Lung microvascular endothelial cell (primary cell): ENCODE measurements at regions not wholly inside any gene's neighbourhood (a gene's known extent, or its start where the extent isn't known, plus 50 kb on each side); places are given as distances from the start of the nearest gene placed in this dataset.
"Not testable (repeated sequence)": the region's sequence is repeated elsewhere in the genome, so short reads cannot be mapped to it uniquely, and the experiment has no call there.

Experiments
- DNase-seq, 2 donors: peaks; one replicate each; pipeline versions ENCODE4 v3.0.0 to v3.0.0-alpha.2; 2010; ENCODE audit warnings: low read depth in 2 of 2

DNA sequence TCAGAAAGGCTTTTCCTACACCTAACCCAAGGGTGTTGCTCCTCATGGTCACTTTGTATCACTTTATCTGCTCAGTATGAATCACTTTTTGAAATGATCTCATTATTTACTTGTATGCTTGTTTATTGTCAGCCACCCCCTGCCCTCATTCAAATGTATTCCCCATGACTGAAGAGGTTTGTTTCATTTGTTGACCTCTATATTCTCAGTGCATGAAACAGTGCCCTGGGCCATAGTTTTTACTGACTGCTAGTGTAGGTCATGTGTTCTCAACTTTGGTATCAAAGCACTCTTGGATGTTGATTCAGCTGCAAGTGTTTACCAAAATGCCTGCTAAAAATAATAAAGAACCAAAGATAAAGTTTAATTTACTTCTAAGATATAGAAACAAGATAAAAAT is 381.7 kb upstream of the ARPP21 start:
- DNase-seq: no peak

DNA sequence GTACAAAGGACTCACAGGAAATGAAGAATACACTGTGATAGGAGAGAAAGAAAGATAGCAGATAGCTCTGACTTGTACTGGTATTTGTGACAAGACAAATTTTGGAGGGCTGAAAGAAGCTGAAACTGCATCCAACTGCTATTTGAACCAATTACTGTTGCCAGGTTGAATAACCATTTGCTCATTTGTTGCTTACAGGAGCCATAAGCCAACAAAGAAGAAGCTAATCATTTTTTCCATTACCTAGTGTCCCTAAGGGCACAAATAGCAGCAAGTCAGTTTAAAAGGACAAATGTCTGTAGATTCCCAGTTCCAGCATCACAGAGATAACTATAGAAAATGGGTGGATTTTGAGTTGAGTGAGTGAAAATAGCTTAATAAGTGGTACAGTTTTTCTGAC is 376.9 kb upstream of the ARPP21 start:
- DNase-seq: no peak

DNA sequence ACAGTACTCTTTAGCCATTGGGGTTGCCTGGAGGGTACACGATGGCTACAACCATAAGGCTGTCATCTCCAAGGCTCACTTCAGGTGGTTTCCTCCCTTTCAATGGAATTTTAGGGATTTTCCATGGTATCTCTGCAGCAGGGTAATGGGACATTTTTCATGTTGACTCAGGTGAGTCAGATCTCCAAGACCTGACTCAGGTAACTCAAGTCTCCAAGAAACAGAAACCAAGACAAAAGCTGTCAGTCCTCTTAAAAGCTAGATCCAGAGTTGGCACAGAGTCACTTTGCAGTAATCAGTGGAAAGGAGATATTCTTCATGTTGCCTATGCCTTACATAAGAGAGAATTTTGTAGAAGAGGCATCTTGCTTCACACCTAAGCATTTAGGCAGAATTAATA is 375.8 kb upstream of the ARPP21 start:
- DNase-seq: no peak

DNA sequence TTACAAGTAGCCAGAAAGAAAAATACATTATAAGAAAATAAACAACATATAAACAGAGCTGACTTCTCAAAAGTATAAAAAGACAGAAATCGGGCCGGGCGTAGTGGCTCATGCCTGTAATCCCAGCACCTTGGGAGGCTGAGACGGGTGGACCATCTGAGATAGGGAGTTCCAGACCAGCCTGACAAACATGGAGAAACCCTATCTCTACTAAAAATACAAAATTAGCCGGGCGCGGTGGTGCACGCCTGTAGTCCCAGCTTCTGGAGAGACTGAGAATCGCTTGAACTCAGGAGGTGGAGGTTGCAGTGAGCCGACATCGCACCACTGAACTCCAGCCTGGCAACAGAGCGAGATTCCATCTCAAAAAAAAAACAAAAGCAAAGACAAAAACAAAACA is 373.3 kb upstream of the ARPP21 start:
- not testable (repeated sequence) for DNase-seq

DNA sequence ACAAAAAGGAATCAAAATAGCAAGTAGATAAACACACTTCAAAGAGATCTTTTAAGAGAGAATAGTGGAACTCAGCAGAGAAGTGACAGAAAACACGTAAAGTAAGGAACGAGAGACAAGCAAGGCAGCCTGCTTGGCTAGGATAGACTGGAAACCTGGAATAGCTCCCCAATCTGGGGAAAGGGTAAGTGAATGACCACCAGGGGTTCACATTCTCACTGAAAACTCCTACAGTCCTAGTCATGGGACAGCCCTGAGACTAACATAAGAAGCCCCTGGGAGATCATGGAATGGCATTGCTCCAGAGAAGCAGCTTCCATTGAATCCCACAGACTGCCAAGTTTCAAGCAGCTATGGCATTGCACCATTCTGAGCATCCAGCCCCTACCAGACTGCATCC is 363.6 kb upstream of the ARPP21 start:
- DNase-seq: no peak

DNA sequence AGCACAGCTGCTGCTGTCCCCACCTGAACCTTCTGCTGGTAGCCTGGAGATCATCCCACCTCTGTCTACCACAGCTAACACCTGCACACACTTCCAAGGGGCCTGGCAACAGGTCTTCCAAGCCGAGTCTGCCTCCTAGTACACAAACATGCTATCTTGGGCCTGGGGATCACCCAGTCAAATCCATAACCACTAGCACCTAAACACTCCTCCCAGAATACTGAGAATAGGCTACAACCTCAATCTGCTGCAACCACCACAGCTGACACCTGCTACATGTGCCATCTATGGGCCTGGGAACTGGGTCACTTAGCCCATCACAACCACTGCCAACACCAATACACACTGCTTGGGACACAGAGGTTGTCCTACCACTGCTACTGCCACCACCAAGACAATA is 362.8 kb upstream of the ARPP21 start:
- DNase-seq: no peak

DNA sequence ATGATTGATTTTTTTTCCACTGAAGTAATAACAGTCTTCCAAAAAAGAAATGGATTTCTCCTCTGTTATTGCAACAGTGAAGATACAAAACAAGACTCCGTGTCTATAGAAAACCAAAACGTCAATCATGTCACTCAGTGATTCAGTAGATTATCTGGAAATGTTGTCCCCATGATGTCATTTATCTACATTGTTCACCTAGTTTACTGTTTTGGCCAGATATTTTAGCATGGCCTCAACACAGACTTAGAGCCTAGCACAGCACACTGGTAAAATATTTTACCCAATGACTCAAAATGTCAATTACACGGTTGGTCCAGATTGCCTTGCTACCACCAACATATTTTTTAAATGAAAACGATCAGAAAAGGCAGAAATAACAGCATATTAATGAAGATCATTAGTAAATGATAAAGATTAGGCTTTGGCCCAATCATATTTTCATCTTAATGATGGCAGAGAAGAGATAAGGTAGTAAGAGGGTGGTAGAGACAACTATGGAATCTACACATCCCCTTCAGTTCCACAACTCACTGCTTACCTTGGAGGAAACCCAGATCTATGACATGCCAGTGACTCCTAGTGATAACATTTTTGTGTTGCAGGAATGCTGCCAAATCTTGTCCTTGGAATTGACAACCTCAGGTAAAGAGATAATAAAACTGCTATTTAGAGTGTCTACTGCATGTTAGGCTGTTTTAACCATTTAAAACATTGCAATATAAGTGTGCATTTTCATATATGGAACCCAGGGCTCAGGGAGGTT is 347.7 kb upstream of the ARPP21 start:
- DNase-seq: peak in 1 of 2 donors; percentile 3

DNA sequence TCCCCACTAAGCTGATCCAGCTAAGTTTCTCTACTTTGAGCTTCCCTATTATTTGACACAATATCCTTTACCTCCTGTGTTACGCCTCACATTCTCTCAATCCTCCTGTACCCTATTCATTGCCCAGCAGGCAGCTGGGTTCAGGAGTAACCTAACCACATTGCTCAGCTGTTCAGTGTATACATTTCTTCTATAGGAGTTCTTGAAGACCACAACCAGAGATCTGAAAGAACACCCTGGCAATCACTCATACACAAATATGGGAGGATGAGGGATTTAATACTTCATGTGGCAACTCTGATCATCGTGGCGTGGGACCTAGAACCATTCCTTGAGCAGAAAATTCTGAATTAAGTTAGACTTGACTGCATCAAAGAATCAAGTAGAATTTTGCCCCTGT is 346.8 kb upstream of the ARPP21 start:
- no peak for DNase-seq

DNA sequence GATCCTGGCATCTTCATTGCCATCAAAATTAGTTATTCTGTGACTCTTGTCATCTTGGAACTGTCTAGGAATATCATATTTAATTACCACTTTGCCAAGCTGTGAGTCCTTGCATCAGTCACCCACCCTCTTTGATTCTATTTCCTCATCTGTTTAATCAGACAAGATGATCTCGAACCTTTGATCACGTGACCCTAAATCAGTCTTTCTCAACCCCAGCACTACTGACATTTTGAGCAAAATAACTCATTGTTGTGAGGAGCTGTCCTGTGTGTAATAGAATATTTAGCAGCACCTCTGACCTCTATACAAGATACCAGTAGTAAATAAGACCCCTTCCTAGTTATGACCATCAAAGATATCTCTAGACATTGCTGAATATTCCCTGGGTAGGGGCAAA is 343.4 kb upstream of the ARPP21 start:
- no peak for DNase-seq

DNA sequence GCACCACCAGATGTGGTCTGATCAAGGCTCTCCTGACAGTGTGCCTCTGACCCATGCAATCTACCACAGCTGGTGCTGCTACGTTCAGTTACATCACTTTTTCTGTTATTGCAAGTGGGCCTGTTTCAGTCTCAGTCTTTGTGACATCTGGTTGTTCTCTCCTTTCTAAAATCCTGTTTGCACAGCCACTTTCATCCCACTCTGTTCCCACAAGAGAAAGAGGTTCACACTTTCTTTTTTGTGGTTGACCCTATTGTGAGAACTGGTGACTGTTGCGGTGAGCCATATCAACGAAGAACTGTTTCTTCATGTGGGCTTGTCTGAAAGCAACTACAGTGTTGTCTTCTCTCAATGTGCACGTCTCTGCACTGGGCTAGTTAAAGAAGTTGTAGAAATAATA is 342.8 kb upstream of the ARPP21 start:
- no peak for DNase-seq

DNA sequence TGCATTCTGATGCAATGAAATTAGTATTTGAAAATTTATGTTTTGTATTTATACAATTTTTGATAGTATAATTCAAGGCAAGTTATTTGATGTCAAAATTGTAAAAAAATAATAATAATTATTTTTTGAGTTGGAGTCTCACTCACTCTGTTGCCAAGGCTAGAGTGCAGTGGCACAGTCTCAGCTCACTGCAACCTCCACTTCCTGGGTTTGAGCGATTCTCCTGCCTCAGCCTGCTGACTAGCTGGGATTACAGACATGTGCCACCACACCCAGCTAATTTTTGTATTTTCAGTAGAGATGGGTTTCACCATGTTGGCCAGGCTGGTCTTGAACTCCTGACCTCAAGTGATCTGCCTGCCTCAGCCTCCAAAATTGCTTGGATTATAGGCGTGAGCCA is 342.4 kb upstream of the ARPP21 start:
- not testable (repeated sequence) for DNase-seq

DNA sequence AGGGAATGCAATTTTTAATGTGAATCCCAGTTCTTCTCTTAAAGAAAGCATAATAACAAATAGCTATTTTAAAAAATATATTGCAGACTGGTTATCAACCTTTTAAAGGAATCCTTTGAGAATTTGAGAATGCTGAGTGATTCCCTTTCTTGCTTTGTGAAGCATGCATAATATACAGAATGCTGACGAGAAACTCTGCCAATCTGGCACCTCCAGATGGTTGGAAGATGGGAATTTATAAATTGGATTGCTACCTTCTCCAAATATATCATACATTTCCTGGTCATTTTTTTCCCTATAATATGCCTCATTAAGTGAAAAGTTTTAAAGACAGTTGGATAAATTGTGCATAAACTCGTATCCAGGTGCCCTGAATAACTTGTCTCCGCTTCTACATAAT is 333.9 kb upstream of the ARPP21 start:
- no peak for DNase-seq

DNA sequence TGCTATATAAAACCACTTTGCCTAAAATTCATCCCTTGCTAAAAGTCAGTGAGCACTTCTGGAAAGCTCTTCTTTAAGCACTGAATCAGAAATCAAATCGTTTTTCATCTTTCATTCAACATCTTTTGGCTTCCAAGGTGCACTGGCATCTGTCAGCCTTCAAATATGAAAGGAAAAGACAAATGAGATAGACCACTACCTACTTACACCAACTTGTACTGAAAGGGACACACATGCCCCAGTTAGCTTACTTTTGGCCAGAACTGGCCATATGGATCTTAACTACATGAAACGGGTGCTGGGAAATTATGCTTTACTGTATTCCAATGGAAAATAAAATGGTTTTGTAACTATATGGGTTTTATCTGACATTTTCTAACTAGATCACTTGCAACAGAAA is 332.0 kb upstream of the ARPP21 start:
- no peak for DNase-seq

DNA sequence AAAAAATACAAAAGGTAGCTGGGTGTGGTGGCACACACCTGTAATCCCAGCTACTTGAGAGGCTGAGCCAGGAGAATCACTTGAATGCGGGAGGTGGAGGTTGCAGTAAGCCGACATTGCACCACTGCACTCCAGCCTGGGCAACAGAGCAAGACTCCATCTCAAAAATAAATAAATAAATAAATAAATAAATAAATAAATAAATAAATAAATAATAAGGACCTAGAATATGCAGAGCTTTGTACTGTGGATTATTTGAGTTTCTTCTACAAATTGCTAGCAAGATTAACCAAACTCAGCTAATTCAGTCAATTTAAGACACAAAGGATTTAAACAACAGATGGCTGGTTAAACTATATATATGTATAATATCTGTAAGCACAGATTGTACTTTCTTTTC is 322.5 kb upstream of the ARPP21 start:
- not testable (repeated sequence) for DNase-seq

DNA sequence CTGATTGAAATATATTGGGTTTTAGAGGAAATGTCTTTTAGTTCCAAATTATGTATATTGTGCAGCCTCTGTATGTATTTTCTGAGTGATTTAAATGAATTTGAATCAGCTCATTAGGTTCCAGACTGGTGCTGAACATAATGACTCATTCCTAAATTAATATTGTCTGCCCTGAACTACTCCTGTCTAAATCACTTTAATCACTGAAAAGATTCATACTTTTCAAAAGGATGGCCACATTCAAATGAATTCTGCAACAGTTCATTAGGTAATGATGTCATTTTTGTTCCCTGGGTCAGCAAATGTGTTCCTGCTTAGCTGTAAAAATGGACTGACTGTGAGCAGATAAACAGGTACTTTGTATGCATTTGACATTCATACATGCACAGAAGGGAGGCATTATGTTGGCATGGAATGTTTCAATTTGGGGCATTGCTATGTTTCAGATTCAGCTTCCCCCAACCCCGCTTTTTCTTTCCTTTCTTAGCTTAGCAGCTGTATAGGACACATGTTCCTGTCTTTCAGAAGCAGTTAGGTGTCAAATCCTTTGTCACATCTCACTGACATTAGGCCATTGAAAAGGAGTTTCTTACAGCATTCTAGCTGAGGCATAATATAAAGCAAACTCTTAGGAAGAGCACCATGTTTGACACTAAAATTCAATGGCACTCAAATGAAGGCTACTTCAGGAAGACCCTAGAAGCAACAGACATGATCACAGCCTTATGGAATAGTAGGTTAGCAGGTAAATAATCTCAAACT is 318.5 kb upstream of the ARPP21 start:
- no peak for DNase-seq

DNA sequence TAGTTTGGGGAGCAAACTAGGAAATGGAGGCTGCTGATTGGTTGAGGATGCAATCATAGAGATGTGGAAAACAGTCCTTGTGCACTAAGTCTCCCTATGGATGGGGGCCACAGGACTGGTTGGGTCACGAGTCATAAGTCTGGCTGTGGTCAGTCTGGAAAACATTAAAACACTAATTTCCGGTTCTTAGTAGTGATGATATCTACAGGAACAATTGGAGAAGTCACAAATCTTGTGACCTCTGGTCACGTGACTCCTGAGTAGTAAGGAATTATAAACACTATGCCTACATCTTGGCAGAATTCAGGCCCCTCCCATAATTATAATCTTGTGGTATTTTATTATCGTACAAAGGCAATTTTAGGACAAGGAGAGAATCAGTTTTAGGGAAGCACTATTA is 317.3 kb upstream of the ARPP21 start:
- DNase-seq: peak; percentile 11 to 93

DNA sequence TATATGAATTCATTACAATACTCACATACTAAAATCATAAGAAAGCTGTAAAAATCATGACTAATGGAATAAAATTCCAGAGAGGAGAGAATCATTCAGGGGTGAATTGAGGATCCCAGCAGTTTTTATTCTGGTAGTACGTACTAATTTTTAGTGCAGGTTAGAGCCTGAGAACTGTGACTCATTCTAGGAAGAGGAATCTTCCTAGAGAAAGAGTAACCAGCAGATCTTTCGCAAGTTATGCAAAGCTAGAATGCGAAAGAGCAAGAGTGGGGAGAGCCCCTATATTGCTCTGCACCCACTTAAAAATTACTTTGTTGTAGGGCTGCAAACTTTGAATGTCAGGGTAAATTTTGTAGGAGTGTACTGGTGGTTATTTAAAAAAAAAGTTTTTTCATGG is 303.6 kb upstream of the ARPP21 start:
- DNase-seq: no peak

DNA sequence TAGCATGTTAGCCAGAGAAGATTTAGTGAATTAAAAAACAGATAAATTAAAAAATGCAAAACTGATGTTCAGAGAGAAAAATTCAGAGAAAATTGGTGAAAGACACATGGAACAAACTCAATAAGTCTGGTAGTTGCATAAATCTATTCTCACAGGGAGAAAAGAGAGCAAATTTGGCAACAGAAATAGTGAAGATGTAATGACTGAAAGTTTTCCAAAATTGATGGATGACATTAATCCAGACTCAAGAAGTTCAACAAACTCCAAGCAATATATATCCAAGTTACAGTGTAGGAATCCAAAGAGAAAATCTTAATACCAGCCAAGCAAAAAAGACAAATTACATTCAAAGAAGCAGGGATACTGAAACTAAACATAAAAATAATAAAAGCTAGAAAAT is 302.7 kb upstream of the ARPP21 start:
- no peak for DNase-seq

DNA sequence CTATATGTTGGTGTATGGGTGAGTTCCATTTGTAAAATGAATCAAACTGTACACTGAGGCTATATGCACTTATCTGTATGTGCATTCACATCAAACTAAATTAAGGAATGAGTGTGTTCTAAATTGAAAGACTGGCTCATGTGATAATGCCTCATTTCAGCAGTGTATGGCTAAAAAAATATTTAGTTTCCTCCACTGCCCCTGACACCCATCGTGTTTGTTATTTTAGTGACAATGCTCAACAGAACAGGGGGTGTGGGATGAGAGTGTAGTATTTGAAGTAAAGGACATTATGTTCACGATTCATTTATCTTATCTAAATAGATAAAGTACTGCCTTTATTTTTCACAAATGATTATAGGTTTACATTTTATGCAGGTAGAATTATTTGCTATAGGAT is 301.1 kb upstream of the ARPP21 start:
- DNase-seq: peak in 1 of 2 donors; percentile 86

DNA sequence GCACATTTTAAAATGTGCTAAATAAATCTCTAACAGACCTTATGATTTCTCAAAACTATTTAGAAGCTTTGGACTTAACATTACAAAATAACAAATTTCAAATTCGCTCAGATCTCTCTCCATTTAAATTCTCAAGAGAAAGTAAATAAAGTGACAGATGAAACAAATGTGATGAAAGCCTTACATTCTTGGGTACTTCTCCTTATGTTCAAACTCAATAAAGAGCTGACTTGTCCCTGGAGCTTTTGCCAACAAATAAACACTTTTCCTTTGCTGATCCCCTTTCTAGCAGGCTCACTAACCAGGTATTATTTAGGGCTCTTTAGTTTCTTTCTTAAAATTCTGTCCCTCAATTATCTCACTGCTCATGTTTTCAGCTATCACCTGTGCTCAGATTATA is 259.1 kb upstream of the ARPP21 start:
- DNase-seq: no peak

DNA sequence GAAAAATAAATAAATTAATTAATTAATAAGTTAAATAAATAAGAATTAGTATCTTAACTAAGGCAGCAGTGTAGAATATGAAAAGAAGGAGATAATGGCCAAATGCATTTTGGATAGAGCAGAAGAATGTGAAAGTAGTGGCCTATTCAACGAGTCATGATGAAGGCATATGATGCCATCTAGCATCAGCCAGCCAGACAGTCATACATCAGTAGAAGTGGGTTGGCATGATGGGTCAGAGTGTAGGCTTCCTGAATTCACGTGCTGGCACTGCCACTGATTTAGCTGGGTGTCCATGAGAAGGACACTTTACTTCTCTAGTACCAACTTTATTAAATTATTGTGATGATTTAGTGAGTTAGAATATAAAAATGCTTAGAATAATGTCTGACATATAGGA is 256.1 kb upstream of the ARPP21 start:
- peak; percentile 40 to 52 for DNase-seq

DNA sequence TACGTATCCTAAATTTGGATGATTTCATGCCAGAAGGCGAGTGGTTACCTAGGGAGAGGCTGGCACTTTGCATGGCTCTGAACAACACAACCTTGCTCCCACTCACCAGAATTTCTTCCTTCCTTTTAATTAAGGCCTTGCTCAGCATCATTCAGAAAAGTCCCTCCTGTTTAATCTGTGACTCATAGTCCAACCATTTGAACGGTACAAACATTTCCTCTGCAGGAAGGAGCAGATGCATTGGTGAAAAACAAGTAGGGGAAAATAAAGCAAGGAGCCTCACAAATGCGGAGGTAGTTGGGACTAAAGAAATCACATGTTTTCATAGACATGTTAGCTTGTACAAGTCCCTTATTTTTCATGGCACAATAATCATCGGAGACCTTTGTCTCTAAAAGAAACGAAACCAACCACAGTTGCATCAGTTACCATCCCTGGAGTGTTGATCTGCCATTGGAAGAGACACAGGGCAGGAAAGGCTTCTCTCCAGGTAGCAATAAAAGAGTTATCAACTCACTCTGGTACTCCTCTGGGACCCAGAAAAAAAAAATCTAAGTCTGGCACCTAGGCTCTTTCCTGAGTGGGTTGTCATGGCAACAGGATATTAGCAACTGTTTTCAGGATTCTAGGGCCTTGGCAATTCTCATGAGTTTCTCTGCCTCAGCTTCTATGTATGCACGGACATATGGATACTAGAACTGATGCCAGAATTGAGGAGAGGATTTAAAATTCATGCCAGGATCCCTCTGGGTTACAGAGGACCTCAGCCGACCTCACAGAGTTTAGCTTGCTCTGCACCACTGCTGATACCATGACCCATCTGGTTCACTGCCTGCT is 255.4 kb upstream of the ARPP21 start:
- peak; percentile 69 to 93 for DNase-seq
